A549 (cell line): ENCODE measurements at regions not wholly inside any gene's neighbourhood (a gene's known extent, or its start where the extent isn't known, plus 50 kb on each side); places are given as distances from the start of the nearest gene placed in this dataset.

Experiments
- NR3C1 ChIP-seq: fragments of >200 bp; sonication (Bioruptor Twin); formaldehyde crosslinking; IDR thresholded peaks from 3 replicates; pipeline ENCODE4 v1.6.1; 2017
- RFX5 ChIP-seq: fragments of 450-650 bp; IDR thresholded peaks from 2 replicates; pipeline ENCODE4 v1.7.1; 2014; ENCODE audit warnings: antibody characterized with exemption, mild to moderate bottlenecking, moderate library complexity
- ZSCAN20 ChIP-seq: fragments of 250-450 bp; sonication (Bioruptor Pico); IDR thresholded peaks from 2 replicates; pipeline ENCODE4 v1.8.0; 2022; ENCODE audit warnings: mild to moderate bottlenecking, moderate library complexity
- TF ChIP-seq, protein P1 (sequence below): fragments of >200 bp; sonication (Bioruptor Twin); formaldehyde crosslinking; IDR thresholded peaks from 3 replicates; pipeline ENCODE4 v1.5.1; 2016
- TF ChIP-seq, protein P2 (sequence below): fragments of 200-600 bp; sonication (generic); IDR thresholded peaks from 2 replicates; pipeline ENCODE4 v1.6.1; 2016; ENCODE audit warnings: antibody characterized with exemption, mild to moderate bottlenecking, moderate library complexity

- TF ChIP-seq, protein P1, sequence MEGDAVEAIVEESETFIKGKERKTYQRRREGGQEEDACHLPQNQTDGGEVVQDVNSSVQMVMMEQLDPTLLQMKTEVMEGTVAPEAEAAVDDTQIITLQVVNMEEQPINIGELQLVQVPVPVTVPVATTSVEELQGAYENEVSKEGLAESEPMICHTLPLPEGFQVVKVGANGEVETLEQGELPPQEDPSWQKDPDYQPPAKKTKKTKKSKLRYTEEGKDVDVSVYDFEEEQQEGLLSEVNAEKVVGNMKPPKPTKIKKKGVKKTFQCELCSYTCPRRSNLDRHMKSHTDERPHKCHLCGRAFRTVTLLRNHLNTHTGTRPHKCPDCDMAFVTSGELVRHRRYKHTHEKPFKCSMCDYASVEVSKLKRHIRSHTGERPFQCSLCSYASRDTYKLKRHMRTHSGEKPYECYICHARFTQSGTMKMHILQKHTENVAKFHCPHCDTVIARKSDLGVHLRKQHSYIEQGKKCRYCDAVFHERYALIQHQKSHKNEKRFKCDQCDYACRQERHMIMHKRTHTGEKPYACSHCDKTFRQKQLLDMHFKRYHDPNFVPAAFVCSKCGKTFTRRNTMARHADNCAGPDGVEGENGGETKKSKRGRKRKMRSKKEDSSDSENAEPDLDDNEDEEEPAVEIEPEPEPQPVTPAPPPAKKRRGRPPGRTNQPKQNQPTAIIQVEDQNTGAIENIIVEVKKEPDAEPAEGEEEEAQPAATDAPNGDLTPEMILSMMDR, result no peak
- no peak for TF ChIP-seq NR3C1
- no peak for TF ChIP-seq RFX5
- no peak for TF ChIP-seq ZSCAN20
- TF ChIP-seq, protein P2, sequence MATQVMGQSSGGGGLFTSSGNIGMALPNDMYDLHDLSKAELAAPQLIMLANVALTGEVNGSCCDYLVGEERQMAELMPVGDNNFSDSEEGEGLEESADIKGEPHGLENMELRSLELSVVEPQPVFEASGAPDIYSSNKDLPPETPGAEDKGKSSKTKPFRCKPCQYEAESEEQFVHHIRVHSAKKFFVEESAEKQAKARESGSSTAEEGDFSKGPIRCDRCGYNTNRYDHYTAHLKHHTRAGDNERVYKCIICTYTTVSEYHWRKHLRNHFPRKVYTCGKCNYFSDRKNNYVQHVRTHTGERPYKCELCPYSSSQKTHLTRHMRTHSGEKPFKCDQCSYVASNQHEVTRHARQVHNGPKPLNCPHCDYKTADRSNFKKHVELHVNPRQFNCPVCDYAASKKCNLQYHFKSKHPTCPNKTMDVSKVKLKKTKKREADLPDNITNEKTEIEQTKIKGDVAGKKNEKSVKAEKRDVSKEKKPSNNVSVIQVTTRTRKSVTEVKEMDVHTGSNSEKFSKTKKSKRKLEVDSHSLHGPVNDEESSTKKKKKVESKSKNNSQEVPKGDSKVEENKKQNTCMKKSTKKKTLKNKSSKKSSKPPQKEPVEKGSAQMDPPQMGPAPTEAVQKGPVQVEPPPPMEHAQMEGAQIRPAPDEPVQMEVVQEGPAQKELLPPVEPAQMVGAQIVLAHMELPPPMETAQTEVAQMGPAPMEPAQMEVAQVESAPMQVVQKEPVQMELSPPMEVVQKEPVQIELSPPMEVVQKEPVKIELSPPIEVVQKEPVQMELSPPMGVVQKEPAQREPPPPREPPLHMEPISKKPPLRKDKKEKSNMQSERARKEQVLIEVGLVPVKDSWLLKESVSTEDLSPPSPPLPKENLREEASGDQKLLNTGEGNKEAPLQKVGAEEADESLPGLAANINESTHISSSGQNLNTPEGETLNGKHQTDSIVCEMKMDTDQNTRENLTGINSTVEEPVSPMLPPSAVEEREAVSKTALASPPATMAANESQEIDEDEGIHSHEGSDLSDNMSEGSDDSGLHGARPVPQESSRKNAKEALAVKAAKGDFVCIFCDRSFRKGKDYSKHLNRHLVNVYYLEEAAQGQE, result no peak
Measured at GRCh38 chr12:19850346-19851065, 411.2 kb downstream of the AEBP2 start.
